Activated CD4-positive, alpha-beta T cell treated with anti-CD3 and anti-CD28 coated beads, Interleukin-2, amount 50 U/mL, for 24 hours (primary cell): ENCODE measurements at regions not wholly inside any gene's neighbourhood (a gene's known extent, or its start where the extent isn't known, plus 50 kb on each side); places are given as distances from the start of the nearest gene placed in this dataset.
"Not testable (repeated sequence)": the region's sequence is repeated elsewhere in the genome, so short reads cannot be mapped to it uniquely, and the experiment has no call there.

Experiments used
- DNase-seq, 2 donors: peaks; one replicate each; pipeline ENCODE4 v3.0.0-alpha.2; 2020; ENCODE audit warnings: low read depth in 1 of 2, low spot score in 1 of 2

DNA sequence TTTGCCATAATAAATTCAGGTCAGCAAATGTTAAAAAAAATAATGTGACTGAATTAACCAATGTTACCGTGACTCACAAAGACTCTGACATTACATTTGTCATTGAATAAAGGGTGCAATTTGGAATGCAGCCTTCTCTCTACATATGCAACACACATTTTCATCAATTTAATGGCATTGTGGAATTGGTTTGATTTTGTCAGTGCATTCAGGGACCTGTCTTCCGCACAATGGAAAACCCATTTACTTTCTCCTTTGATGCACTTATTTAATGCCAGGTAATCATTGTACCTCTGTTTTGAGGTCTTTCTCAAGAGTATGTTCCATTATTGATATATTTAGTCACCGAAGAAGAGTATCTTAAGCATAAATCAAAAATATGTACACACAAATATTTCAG lies 1099.3 kb downstream of the SOCS6 start:
- no peak for DNase-seq

DNA sequence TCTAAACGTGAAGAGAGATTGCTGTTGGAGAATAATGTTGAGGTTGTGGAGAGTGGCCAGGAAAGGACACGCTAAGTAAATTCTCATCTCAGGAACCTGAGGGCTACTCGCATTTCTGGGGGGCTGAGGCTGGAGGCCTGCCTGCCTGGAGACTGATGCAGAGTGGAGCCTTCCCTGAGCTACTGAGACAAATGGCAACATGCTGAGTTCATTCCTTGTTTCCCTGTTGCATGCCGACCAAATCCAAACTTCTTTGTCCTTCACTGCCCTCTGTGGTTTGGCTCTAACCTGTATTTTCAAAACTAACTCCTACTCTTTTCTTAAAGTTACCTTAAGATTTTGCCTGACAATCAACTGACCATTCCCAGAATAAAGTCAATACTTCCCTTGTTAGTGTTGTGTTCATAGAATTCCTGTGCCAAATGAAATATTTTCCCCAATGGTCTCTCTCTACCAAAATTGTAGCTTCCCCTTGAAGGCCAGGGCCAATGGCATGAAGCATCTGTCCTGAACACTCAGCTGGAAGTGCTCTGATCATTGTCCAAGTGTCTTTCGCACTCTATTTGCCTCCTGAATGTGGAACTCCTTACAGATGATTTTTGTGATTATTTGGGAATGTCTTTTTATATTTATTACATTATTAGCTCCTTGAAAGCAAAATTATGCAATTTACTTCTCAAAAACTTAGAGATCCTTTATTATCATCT lies 1085.6 kb downstream of the SOCS6 start:
- DNase-seq, result no peak

DNA sequence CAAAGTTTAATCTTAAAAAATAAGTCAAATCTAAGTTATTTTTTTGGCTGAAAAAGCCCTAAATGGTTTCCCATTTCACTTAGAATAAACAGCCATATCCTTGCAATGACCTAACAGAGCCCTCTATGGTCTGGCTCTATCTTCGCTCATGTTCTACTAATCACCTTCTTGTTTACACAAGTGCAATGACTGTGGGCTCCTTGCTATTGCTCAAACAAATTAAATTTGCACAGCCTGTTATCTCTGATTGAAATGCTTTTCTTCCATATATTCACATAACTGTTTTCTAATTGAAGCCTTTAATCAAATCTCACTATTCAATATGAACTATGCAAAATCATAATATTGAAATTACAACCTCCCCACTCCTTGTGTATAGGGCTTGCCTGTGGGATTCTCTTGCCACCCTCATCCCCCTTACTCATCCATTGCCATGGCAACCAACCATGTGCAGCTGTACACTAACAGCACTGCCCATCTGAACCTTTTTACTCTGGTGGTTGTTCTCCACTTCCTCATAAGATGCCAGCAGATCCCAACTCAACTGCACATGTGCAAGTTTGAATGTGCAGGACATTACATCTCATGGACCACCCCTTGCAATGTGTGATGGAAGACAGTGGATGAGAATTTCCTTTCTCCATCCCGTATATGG lies 1083.2 kb downstream of the SOCS6 start:
- DNase-seq, result no peak

DNA sequence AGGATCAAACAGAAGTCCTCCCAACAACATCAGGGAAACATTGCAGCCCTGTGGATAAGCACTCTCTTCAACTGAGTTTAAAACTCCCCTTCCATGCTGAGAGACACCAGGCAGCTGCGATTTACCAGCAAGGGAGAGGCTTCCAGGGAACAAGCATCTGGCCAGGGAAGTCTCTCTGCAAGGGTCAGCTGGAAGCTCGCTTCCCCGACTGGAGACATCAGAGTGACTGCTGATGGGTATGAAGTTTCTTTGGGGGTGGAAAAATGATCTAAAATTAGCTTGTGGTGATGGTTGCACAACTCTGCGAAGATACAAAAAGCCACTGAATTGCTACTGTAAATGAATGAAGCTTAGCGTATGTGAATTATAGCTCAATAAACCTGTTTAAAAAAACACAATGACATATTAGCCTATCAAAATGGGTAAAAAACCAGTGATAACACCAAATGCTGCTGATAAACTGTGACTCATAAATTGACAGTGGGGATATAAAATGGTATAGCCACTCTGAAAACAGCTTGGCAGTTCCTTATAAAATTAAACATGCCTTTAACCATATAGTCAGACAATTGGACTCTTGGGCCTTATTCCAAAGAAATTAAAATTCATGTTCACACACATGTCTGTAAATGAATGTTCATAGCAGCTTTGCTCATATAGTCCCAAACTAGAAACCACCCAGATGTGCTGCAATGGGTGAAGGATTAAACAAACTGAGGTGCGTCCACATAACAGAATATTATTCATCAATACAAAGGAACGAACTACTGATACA lies 1082.0 kb downstream of the SOCS6 start:
- no peak for DNase-seq

DNA sequence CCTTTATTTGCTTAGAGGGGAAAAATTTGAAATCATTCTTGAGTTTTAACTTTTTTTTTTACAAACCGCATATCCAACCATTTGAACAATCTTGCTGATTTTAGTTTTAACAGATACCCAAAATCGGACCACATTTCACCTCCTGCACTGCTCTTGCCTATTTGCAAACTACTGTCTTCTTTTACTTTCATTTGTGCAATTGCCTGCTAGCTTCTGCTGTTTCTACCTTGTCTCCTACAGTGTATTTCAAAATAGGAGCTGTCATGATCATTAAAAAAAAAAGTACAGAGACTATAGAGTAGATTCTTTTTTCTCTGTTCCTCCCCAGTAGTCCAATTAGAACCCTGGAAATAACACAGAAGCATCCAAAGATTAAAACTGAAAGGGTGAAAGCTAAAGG lies 1081.2 kb downstream of the SOCS6 start:
- no peak for DNase-seq

DNA sequence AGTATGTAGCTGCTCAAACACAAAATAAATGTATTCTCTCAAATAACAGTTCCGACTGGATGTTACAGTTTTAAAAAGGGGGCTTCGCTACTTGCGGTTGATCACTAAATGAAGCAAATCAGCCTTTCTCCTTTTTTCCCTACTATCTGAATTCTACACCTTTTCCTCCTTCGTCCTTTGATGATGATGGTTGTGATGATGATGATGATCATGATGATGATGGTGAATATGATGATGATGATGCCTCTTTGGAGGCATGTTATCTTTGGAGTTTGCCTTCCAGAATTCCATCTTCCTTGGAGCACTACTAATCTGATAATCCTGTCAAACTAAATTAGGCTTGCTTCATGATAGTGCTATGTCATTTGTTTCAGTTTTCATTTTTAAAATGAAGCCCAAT lies 1073.3 kb downstream of the SOCS6 start:
- no peak for DNase-seq

DNA sequence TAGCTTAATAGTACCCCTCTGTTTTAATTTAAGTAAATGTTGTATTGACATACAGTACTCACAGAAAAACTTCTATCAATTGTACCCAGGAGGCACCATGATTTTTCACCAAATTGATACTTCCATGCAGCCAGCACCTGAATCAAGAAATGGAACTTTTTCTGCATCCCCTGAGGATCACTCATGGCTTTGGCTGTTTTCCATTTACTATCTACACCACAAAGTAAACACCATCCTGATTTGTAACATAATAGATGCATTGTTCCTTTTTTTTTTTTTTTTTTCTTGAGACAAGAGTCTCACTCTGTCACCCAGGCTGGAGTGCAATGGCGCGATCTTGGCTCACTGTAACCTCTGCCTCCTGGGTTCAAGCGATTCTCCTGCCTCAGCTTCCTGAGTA lies 1066.8 kb downstream of the SOCS6 start:
- not testable (repeated sequence) for DNase-seq

DNA sequence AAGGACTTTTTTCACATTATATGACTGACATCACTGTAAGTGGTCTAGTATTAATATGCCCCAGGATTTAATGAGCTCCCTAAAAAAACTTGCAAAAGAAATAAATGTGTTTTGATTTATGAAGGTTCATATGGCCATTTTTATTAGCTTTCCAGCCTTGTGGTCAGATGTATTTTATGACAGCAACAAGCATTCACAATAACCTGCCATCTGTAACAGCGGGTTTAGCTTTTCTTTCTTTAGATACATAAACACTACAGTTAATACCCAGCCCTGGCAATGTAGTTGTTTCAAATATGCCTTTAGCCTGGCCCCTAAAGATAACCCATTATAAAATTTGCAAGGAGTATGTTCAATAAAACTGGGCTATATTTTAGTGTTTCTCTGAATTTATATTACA lies 1063.8 kb downstream of the SOCS6 start:
- no peak for DNase-seq

DNA sequence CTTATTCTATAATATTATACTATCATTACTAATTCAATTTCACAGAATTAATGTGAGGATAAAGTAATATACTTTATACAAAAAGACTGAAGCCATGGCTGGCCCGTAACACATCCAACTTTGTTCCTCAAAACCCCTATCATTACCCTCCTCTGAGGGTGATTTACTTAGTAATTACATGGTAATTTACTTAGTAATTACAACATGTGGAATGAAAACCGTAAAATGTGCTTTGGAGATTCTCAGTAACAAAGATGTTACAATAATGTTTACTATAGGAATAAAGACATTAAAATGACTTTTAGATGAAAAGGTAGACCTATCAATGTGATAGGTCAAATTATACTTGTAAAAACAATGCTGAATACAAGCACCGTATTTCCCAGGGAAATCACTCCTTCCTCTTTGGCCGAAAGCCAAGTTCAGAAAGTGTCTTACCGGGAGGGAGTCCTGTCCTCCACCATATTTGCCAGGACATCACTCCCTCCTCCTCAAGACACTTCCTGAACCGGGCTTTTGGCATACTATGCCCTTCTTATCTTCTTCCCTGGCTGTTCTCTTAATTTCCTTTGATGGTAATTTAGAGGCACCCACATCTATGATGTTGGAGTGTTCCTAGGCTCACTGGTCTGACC lies 1047.8 kb downstream of the SOCS6 start:
- no peak for DNase-seq

DNA sequence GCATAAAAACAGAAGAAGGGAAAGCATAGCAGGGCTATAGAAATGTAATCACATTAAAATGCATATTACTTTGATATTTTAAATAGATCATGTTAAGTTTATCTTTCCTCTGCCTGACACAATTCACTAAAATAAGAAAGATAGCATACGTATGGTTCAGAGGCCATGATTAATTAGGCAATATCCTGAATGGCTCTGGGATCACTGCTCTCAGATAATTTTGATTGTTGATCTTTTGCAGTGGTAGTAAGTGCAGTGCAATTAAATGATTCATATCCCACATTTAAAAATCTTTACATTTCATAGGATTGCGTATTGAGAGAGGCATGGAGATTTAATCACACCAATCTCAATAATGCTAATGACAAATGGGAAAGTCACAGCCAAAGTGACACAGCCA lies 1040.7 kb downstream of the SOCS6 start:
- no peak for DNase-seq

DNA sequence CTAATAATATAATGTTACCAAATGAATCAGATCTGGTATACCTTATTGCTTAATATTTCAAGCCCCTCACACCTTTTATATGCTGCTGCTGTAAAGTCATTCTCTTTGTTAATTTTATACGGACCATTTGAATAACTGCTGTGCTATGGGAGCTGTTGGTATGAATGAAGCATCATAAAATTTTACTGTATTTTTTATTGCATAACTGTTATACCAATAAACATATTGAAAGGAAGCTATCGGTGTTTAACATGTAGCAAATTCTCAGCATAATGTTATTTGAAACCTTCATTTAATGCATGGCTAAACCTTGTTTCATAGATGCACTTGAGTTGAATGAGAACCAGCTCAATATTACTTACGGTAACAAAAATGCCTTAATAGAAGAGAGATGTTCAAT lies 1040.3 kb downstream of the SOCS6 start:
- DNase-seq, result no peak

DNA sequence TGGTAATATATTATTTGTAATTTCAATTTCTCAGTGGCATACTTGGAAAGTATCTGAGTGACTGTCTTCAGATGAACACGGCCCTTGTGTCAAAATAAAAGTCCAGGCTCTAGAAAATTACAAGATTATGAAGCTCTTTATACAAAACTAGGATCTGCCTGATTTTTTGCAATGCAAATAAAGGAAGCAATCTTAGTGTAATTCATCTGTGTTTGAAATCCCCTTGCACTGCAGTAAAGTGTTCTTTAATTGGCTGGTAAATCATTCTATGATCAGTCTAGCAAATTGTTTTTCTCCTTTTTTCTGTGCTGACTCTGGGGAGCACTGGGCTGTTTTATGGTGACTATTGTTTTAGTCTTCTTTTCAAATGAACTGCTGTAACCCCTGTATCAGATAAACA lies 1039.0 kb downstream of the SOCS6 start:
- no peak for DNase-seq

DNA sequence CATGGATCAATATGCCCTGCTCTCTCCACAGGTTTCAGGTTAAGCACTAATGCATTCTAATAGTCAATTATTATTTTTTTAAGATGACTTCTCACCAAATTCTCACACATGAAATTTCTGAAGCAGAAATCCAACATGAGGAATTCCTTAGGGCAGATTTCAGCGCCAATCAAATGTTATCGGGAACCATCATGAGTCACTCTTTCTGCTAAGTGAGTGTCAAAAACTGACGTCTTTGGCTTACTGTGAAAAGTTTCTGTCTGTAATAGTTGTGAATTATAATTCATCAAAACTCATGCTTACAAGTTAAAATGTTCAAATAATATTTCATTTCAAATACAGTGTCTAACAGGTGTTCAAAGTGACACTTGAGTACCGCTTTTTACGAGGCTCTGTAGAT lies 1038.6 kb downstream of the SOCS6 start:
- no peak for DNase-seq

DNA sequence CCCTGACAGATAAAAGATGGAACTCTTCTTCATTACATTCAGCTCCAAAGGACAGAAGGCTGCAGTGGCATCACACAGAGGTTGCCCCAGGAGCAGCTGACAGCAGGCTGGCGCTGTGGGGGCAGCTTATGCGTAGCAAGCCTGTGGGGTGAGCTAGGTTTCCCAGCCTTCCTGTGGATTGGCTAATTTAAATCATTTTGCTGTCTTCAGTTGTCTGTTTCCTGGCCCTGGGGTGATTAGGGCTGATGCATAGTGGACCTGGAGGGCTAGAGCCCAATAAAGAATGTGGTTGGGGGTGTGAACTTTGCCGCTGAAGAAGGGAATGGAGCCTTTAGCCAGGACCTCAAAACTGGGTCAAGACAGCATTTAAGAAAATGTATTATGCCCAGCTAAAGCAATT lies 1038.0 kb downstream of the SOCS6 start:
- no peak for DNase-seq

DNA sequence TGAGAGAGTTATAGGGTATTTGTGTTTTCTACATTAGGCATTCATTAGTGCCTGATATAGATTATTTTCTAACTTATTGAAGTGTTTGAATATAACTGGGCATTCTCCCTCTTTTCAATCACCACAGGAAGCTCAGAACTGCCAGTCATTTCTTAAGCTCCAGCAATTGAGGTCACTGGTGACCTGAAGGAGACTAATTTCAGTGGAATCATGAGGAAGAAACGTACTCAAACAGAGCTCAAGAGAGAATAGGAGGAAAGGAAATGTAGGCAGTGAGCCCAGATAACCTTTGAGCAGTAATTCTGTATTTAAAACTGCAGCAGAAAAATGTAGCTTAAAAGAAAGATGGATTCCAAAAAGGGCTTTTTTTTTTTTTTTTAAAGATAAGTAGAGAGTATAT lies 1035.5 kb downstream of the SOCS6 start:
- no peak for DNase-seq

DNA sequence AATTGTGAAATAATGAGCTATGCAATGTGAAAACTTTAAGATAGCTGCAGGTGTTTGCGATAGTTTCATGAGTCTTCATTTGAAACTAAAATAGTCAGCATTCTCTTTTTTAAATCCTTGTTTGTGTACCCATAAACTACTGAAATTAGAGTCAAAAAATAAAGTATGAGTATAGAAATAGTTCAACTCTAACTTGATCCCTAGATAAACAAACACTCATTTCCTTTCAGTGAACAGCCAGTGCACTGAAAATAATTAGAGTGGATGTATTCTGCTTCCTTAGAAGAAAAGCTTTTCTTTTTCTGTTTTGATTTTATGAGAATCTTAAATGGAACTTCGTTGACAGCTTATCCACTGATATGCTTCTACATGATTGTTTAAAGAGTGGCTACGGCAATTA lies 1033.4 kb downstream of the SOCS6 start:
- no peak for DNase-seq

DNA sequence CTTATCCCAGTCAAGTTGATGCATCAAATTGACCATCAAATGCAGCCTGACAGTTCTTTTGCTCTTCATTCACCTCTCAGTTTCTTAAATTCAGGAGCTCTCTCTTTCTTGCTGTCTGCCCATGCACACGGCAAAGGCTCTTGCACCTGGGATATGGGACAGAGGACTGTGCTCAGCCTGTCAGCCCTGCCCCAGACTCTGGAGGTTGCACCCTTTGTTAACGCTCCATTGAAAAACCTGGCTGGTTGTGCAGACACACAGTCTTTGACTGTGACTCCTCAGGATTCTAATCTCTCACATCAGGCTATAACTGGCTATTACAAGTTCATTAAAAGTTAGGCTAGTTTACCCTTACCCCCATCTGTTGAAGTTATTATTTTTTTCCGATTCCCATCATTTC lies 1032.5 kb downstream of the SOCS6 start:
- no peak for DNase-seq

DNA sequence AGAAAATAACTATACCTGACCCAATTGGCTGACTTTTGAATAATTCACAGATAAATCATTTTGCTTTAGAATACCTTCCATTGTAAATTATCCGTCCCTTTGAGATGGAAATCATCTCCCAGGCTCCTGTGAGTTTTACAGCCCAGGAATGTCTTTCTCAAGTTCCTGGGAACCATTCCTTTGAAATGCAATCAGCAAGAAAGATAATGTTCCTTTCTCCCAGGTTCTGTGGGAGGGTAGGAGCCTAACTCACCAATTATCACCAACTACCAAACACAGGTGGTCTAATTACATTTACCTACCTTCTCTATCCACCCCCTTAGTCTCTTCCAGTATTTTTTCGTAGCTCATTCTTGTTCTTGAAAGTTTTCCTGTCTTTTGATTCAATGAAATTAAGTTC lies 1016.0 kb downstream of the SOCS6 start:
- no peak for DNase-seq

DNA sequence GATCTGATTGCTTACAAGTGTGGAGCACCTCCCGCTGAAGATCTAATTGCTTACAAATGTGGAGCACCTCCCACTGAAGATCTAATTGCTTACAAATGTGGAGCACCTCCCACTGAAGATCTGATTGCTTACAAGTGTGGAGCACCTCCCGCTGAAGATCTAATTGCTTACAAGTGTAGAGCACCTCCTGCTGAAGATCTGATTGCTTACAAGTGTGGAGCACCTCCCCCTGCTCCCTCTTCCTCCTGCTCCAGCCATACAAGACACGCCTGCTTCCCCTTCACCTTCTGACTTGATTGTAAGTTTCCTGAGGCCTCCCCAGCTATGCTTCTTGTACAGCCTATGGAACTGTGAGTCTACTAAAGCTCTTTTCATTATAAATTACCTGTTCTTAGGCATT lies 1014.9 kb downstream of the SOCS6 start:
- DNase-seq, result not testable (repeated sequence)

DNA sequence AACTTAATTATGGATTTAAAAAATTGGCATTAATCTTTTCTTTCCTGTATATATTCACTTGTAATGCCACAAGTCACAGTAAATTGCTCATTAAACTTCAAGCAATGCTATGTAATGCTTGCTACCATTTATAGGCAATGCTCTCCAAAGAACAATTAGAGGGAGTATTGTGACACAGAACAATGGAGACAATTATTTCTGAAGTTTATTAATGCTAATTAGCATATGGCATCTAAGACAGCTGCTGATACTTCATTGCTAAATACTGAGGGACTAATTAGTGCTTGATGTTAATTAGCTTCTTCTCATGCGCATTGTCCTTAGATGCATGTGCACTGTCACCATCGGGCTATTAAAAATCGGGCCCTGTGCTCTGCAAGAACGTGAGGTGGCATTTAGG lies 1012.8 kb downstream of the SOCS6 start:
- no peak for DNase-seq

DNA sequence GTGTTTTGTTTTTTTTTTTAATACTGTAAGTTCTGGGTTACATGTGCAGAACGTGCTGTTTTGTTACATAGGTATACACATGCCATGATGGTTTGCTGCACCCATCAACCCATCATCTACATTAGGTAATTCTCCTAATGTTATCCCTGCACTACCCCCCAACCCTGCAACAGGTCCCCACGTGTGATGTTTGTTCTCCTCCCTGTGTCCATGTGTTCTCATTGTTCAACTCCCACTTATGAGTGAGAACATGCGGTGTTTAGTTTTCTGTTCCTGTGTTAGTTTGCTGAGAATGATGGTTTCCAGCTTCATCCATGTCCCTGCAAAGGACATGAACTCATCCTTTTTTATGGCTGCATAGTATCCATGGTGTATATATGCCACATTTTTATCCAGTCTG lies 1005.4 kb downstream of the SOCS6 start:
- DNase-seq, result not testable (repeated sequence)

DNA sequence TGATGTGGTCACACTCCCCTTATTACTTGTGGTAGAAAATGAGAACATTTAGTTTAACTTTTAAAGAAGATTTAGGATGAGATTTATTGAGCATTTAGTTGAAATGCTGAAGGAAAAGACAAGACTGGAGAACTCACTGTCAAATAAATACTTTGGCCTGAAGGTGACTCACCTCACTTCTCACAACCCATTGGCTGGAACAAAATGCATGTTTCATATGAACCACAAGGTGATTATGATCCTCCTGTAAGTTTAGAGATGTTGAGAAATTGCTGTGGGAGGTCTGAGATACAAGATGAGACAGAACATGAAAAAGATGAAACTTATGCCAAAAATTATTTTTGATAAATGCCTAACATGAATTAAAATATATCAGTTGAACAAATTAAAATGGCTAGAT lies 1004.5 kb downstream of the SOCS6 start:
- DNase-seq, result no peak
